ENCODE measurements at regions not wholly inside any gene's neighbourhood (a gene's known extent, or its start where the extent isn't known, plus 50 kb on each side); places are given as distances from the start of the nearest gene placed in this dataset.

DNA sequence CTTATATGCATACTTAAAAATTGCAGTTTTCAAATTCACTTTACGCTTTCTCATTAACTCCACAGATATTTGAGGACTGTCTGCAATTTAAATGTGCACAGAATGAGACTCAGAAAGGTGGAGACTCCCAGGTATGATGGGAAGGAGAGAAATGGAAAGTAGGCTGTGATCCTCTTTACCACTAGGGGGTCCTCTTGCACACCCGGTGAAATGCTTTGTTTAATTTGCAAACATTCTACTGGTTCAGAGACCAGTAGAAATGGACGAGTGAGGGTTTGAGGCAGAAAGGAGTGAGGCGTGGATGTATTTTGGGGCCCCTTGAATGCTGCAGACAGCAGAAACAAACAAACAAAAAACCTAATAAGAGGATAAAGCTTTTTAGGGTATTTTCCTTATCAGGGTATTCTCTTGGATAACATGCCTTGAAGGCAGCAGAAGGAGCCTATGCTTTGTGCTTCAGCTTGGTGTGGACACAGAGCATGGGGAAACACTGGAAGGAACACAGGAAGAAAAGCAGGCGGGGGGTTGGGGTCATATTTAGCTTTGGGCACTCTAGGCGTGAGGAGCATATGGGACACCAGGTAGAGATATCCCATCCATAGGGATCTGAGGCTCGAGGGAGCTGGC is 410.1 kb downstream of the DMRT2 start:
- Histone ChIP-seq H3K9me3 (no peaks in the 10 kb centered on the region), H3K27ac (no peak overlapping the region), H3K27me3 (no peaks in the 10 kb centered on the region), H3K36me3 (no peaks in the 10 kb centered on the region), H3K9ac (ENCODE audit: low read depth in 2 of 2, low read length in 2 of 2) (no peak overlapping the region), H3K4me3 (no peak overlapping the region), H3K4me1 (no peaks in the 10 kb centered on the region)
- DNase-seq, result peak; percentile 29
- intact Hi-C loops (cut with DNase I), result loop anchor here (2.0 kb wide), 1 partner anchor 145 kb away; no protein-coding TSS in a partner anchor
- TF ChIP-seq, protein P1, sequence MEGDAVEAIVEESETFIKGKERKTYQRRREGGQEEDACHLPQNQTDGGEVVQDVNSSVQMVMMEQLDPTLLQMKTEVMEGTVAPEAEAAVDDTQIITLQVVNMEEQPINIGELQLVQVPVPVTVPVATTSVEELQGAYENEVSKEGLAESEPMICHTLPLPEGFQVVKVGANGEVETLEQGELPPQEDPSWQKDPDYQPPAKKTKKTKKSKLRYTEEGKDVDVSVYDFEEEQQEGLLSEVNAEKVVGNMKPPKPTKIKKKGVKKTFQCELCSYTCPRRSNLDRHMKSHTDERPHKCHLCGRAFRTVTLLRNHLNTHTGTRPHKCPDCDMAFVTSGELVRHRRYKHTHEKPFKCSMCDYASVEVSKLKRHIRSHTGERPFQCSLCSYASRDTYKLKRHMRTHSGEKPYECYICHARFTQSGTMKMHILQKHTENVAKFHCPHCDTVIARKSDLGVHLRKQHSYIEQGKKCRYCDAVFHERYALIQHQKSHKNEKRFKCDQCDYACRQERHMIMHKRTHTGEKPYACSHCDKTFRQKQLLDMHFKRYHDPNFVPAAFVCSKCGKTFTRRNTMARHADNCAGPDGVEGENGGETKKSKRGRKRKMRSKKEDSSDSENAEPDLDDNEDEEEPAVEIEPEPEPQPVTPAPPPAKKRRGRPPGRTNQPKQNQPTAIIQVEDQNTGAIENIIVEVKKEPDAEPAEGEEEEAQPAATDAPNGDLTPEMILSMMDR (IDR thresholded peaks at IDR 0.05), result peak; percentile 54

DNA sequence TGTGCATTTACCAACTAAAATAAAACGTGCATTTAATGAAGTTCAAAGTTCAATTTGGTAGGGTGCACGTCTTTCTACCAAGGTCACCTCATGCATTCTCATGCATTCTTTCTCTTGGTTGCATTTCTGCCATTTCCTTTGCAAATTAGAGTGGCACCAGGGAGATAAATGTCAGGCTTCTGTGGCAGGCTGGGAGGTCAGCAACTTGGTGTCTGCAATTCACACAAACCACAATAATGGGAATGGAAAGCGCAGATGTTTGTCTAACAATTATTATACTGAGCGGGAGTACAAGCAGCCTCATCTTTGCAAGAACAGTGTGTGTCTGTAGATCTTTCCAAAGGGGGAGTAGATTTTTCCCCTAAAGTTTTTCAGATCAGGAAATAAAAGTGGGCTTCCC is 411.7 kb downstream of the DMRT2 start:
- H3K27me3 ChIP-seq, result no peaks in the 10 kb centered on the region
- TF ChIP-seq, protein P1 (IDR thresholded peaks at IDR 0.05), result no peak
- no peaks in the 10 kb centered on the region for H3K9me3 ChIP-seq
- H3K9ac ChIP-seq (ENCODE audit: low read depth in 2 of 2, low read length in 2 of 2), result no peak overlapping the region
- intact Hi-C loops (cut with DNase I), result loop anchor here (2.0 kb wide), 1 partner anchor 143 kb away; no protein-coding TSS in a partner anchor
- DNase-seq, result no peak
- no peaks in the 10 kb centered on the region for H3K36me3 ChIP-seq
- H3K4me1 ChIP-seq, result no peaks in the 10 kb centered on the region
- no peak overlapping the region for H3K27ac ChIP-seq
- no peak overlapping the region for H3K4me3 ChIP-seq

DNA sequence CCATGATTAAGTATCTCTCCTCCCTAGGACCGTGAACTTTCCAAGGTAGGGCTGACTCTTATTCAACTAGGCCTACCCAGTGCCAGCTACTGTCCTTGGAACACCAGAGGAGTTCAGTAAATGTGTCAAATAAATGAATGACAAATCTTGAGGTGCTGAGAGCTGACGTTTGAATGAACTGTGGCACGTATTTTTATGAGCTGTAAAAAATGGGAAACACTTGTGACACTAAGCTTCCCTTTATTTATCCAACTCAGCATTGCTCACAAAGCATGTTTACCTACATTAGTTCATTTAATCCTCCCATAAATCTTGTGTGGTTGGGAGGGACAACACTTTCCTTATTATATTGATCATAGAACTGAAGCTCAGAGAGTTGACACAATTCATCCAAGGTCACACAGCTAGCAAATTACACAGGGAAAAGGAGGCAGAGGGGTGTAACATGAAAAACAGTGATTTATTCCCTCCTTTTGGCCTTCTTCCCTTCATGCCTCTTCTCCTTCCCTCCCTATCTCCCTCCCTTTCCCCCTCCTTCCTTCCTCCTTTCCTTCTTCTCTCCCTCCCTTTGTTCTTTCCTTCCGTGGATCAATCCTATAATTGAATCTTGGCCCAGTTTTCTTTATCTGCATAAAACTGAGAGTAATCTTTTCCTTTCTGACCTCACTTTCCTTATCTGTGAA is 412.6 kb downstream of the DMRT2 start:
- no peak overlapping the region for H3K27ac ChIP-seq
- intact Hi-C loops (cut with DNase I), result no loop called here

DNA sequence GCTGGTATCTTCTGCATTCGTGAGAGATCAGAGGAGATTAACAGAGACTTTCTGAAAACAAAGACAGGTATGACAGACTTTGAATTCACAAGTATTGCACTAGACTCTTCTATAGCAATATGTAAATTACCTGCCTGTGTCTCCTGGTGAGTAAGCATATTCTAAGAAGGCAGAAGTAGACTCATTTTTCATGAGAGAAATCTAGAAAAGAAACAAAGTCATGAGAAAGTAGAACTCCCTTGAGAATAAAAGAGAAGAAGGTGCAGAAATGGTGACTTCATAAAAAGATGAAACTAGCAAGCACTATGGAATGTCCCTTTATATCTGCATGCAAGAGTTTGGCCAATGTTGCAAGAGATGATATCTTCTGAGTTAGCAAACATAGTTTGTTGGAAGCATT is 419.8 kb downstream of the DMRT2 start:
- no peak overlapping the region for H3K9ac ChIP-seq (ENCODE audit: low read depth in 2 of 2, low read length in 2 of 2)
- H3K36me3 ChIP-seq, result no peaks in the 10 kb centered on the region
- H3K4me3 ChIP-seq, result no peak overlapping the region
- H3K9me3 ChIP-seq, result no peaks in the 10 kb centered on the region
- intact Hi-C loops (cut with DNase I), result no loop called here
- H3K27me3 ChIP-seq, result no peaks in the 10 kb centered on the region
- TF ChIP-seq, protein P1 (IDR thresholded peaks at IDR 0.05), result no peak
- no peaks in the 10 kb centered on the region for H3K4me1 ChIP-seq
- H3K27ac ChIP-seq, result no peak overlapping the region
- DNase-seq, result no peak

More for the DNA sequence above, 412.6 kb downstream of the DMRT2 start:
- Histone ChIP-seq H3K27me3 (no peaks in the 10 kb centered on the region), H3K4me1 (no peaks in the 10 kb centered on the region), H3K4me3 (no peak overlapping the region), H3K9me3 (no peaks in the 10 kb centered on the region), H3K36me3 (no peaks in the 10 kb centered on the region), H3K9ac (ENCODE audit: low read depth in 2 of 2, low read length in 2 of 2) (no peak overlapping the region)
- no peak for DNase-seq
- TF ChIP-seq, protein P1 (IDR thresholded peaks at IDR 0.05), result no peak

DNA sequence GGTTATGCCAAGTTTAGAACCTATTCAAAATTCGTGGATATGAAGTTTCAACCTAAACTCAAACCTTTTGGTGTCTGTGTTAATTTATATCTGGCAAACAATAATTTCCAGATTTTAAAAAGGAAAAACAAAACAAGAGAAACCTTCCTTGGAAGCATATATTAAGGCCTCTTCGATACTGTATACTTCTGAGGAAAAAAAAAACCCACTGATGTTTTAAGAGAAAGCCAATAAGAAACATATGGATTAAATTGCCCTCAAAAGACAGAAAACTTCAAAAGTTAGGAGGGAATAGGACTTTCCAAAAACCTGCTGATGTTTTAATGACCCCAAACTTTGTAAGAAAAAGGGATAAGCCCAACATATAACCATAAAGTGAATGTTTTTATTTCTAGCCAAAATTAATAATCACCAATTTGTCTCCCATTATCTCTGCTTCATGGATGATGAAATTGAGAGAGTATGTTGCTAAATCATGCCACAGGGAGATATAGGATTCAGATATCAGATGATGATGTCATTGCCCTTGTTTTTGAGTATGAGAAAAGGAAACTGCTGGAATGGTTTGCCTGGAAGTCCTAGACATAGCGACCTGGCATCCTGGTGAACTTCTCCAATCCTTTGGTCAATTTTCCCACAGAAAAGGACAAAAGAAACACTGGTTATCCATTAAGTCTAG is 423.9 kb downstream of the DMRT2 start:
- intact Hi-C loops (cut with DNase I), result no loop called here
- H3K4me1 ChIP-seq, result no peaks in the 10 kb centered on the region
- no peak for DNase-seq
- no peak overlapping the region for H3K27ac ChIP-seq
- no peaks in the 10 kb centered on the region for H3K9me3 ChIP-seq
- no peaks in the 10 kb centered on the region for H3K36me3 ChIP-seq
- no peak overlapping the region for H3K9ac ChIP-seq (ENCODE audit: low read depth in 2 of 2, low read length in 2 of 2)
- no peak overlapping the region for H3K4me3 ChIP-seq
- TF ChIP-seq, protein P1 (IDR thresholded peaks at IDR 0.05), result no peak
- H3K27me3 ChIP-seq, result no peaks in the 10 kb centered on the region

All from colonic mucosa (tissue), 4 donors.